DOHH2 (cell line): ENCODE measurements at regions not wholly inside any gene's neighbourhood (a gene's known extent, or its start where the extent isn't known, plus 50 kb on each side); places are given as distances from the start of the nearest gene placed in this dataset.

ENCODE experiments used
- H3F3A ChIP-seq: fragments of 200-600 bp; sonication (generic), shearing (Covaris generic); 2 replicates; pipeline ENCODE4 v1.6.0; 2016; ENCODE audit warnings: antibody characterized with exemption, mild to moderate bottlenecking; ENCODE audit not compliant: control insufficient read depth, insufficient read depth
- H3K27ac ChIP-seq: fragments of 200-600 bp; sonication (generic); 2 replicates; pipeline ENCODE4 v1.5.1; 2014; ENCODE audit warnings: low read depth, mild to moderate bottlenecking, low read length, moderate library complexity
- H3K27me3 ChIP-seq: fragments of 200-600 bp; sonication (generic); 2 replicates; pipeline ENCODE4 v1.6.1; 2014; ENCODE audit warnings: mild to moderate bottlenecking, low read length, mixed read lengths; ENCODE audit not compliant: control insufficient read depth
- H3K36me3 ChIP-seq: fragments of 200-600 bp; sonication (generic); 2 replicates; pipeline ENCODE4 v1.6.1; 2014; ENCODE audit warnings: mild to moderate bottlenecking, low read length, moderate library complexity, mixed read lengths; ENCODE audit not compliant: control insufficient read depth
- H3K4me1 ChIP-seq: fragments of 200-600 bp; sonication (generic); 2 replicates; pipeline ENCODE4 v1.6.1; 2014; ENCODE audit warnings: mild to moderate bottlenecking, low read length, mixed read lengths; ENCODE audit not compliant: control insufficient read depth
- H3K4me2 ChIP-seq: fragments of 200-600 bp; sonication (generic); 2 replicates; pipeline ENCODE4 v1.6.0; 2014; ENCODE audit warnings: mild to moderate bottlenecking, low read length, moderate library complexity
- H3K4me3 ChIP-seq: fragments of 200-600 bp; sonication (generic); 2 replicates; pipeline ENCODE4 v1.5.1; 2014; ENCODE audit warnings: mild to moderate bottlenecking, low read length, mixed read lengths
- H3K79me2 ChIP-seq: fragments of 200-600 bp; sonication (generic); 2 replicates; pipeline ENCODE4 v1.6.1; 2014; ENCODE audit warnings: mild to moderate bottlenecking, low read length, mixed read lengths; ENCODE audit not compliant: control insufficient read depth
- H3K9me2 ChIP-seq: fragments of 200-600 bp; sonication (generic); replicated peaks from 2 replicates; pipeline ENCODE4 v1.6.1; 2014; ENCODE audit warnings: mild to moderate bottlenecking, low read length, mixed read lengths; ENCODE audit not compliant: control insufficient read depth
- H3K9me3 ChIP-seq: fragments of 200-600 bp; sonication (generic); 2 replicates; pipeline ENCODE4 v1.6.1; 2014; ENCODE audit warnings: antibody characterized with exemption, low read length, mixed read lengths; ENCODE audit not compliant: control insufficient read depth, insufficient read depth
- H4K20me1 ChIP-seq: fragments of 200-600 bp; sonication (generic); 2 replicates; pipeline ENCODE4 v1.6.0; 2014; ENCODE audit warnings: low read depth, mild to moderate bottlenecking, antibody characterized with exemption, low read length, moderate library complexity; ENCODE audit not compliant: control insufficient read depth, insufficient read depth
- CTCF ChIP-seq: fragments of 200-600 bp; sonication (generic); IDR thresholded peaks from one replicate; pipeline ENCODE4 v1.5.1; 2014; ENCODE audit warnings: antibody characterized with exemption, mild to moderate bottlenecking, low read depth, low read length; ENCODE audit not compliant: poor library complexity, severe bottlenecking
- EZH2phosphoT487 ChIP-seq: fragments of 200-600 bp; sonication (generic); IDR thresholded peaks from 2 replicates; pipeline ENCODE4 v1.6.1; 2017; ENCODE audit warnings: borderline replicate concordance, mild to moderate bottlenecking, antibody characterized with exemption, low read length, moderate library complexity, mixed read lengths

GRCh38 chr4:1577822-1578217 lies 106.3 kb downstream of the FAM53A start:
- Histone ChIP-seq H3K4me3 (no peak overlapping the region), H3K27ac (no peak overlapping the region)
- TF ChIP-seq EZH2phosphoT487 (no peak), CTCF (no peak)

GRCh38 chr4:1576961-1577821 lies 106.9 kb downstream of the FAM53A start:
- Histone ChIP-seq H3K27me3 (no peaks in the 10 kb centered on the region), H3K79me2 (no peaks in the 10 kb centered on the region), H3K9me3 (no peaks in the 10 kb centered on the region)

More at GRCh38 chr4:1577822-1578217, 106.3 kb downstream of the FAM53A start:
- Histone ChIP-seq H3K9me2 (no peaks in the 10 kb centered on the region), H4K20me1 (no peaks in the 10 kb centered on the region), H3K27me3 (no peaks in the 10 kb centered on the region), H3F3A (peaks cover 10% of the 10 kb centered on the region), H3K9me3 (no peaks in the 10 kb centered on the region), H3K36me3 (no peaks in the 10 kb centered on the region), H3K4me1 (peaks cover 16% of the 10 kb centered on the region), H3K4me2 (no peak overlapping the region), H3K79me2 (no peaks in the 10 kb centered on the region)

GRCh38 chr4:1576304-1576960 lies 107.7 kb downstream of the FAM53A start:
- H3K27ac ChIP-seq, result no peak overlapping the region
- H3K4me2 ChIP-seq, result no peak overlapping the region
- no peaks in the 10 kb centered on the region for H3K79me2 ChIP-seq
- no peaks in the 10 kb centered on the region for H3K9me3 ChIP-seq
- H3F3A ChIP-seq, result peaks cover 10% of the 10 kb centered on the region
- TF ChIP-seq CTCF, result no peak
- peaks cover 15% of the 10 kb centered on the region for H3K4me1 ChIP-seq
- no peak overlapping the region for H3K4me3 ChIP-seq
- H3K9me2 ChIP-seq, result no peaks in the 10 kb centered on the region
- H4K20me1 ChIP-seq, result no peaks in the 10 kb centered on the region; the same call in 1 of the 2 replicates
- no peaks in the 10 kb centered on the region for H3K27me3 ChIP-seq
- H3K36me3 ChIP-seq, result no peaks in the 10 kb centered on the region

More at GRCh38 chr4:1576961-1577821, 106.9 kb downstream of the FAM53A start:
- H3K4me2 ChIP-seq, result no peak overlapping the region
- no peak for TF ChIP-seq CTCF
- no peak for TF ChIP-seq EZH2phosphoT487
- H3K4me1 ChIP-seq, result peaks cover 16% of the 10 kb centered on the region
- H3K27ac ChIP-seq, result no peak overlapping the region
- H3K36me3 ChIP-seq, result no peaks in the 10 kb centered on the region
- H3K9me2 ChIP-seq, result no peaks in the 10 kb centered on the region
- peaks cover 10% of the 10 kb centered on the region for H3F3A ChIP-seq
- H3K4me3 ChIP-seq, result no peak overlapping the region
- H4K20me1 ChIP-seq, result no peaks in the 10 kb centered on the region
